Activated naive CD4-positive, alpha-beta T cell treated with anti-CD3 and anti-CD28 coated beads, Interleukin-2, amount 10 ng/mL, durations not matched to agents 7 days and 5 days (primary cell): ENCODE measurements at regions not wholly inside any gene's neighbourhood (a gene's known extent, or its start where the extent isn't known, plus 50 kb on each side); places are given as distances from the start of the nearest gene placed in this dataset.

Experiments used
- CTCF ChIA-PET: fragments of 350-600 bp; sonication (Branson Sonifier 250); formaldehyde crosslinking; loops from one replicate; lab custom pipeline; 2021; ENCODE audit warnings: antibody characterized with exemption; lab: Charles Lee
- DNase-seq: peaks from one replicate; pipeline ENCODE4 v3.0.0-alpha.2; 2020
- H3K27ac Mint-ChIP-seq: one replicate; pipeline ENCODE4 v1.8.0; 2021; ENCODE audit warnings: mild to moderate bottlenecking, moderate library complexity, mixed read lengths
- H3K27me3 Mint-ChIP-seq: one replicate; pipeline ENCODE4 v1.8.0; 2021; ENCODE audit warnings: mild to moderate bottlenecking, mixed read lengths
- H3K36me3 Mint-ChIP-seq: one replicate; pipeline ENCODE4 v1.8.0; 2021; ENCODE audit warnings: mixed read lengths
- H3K4me1 Mint-ChIP-seq: one replicate; pipeline ENCODE4 v1.8.0; 2021; ENCODE audit warnings: mixed read lengths
- H3K4me3 Mint-ChIP-seq: one replicate; pipeline ENCODE4 v1.8.0; 2021; ENCODE audit warnings: mild to moderate bottlenecking, moderate library complexity, mixed read lengths
- H3K9me3 Mint-ChIP-seq: one replicate; pipeline ENCODE4 v1.8.0; 2021; ENCODE audit warnings: mixed read lengths

- no peak overlapping the region for H3K4me3 Mint-ChIP-seq
Measured at GRCh38 chr2:120966510-120967254, 231.0 kb downstream of the GLI2 start.

GRCh38 chr2:120968307-120969015 lies 232.8 kb downstream of the GLI2 start:
- H3K27ac Mint-ChIP-seq, result no peak overlapping the region
- no peak overlapping the region for H3K4me3 Mint-ChIP-seq
- CTCF ChIA-PET, result no interaction called here
- H3K27me3 Mint-ChIP-seq, result no peaks in the 10 kb centered on the region
- no peaks in the 10 kb centered on the region for H3K9me3 Mint-ChIP-seq
- no peak for DNase-seq
- H3K4me1 Mint-ChIP-seq, result no peaks in the 10 kb centered on the region
- no peaks in the 10 kb centered on the region for H3K36me3 Mint-ChIP-seq

More at GRCh38 chr2:120966510-120967254, 231.0 kb downstream of the GLI2 start:
- Mint-ChIP-seq H3K4me1 (no peaks in the 10 kb centered on the region), H3K27me3 (no peaks in the 10 kb centered on the region), H3K9me3 (no peaks in the 10 kb centered on the region), H3K36me3 (no peaks in the 10 kb centered on the region), H3K27ac (no peak overlapping the region)
- CTCF ChIA-PET, result no interaction called here
- no peak for DNase-seq

- Mint-ChIP-seq H3K4me1 (no peaks in the 10 kb centered on the region), H3K27ac (no peak overlapping the region), H3K27me3 (no peaks in the 10 kb centered on the region), H3K4me3 (no peak overlapping the region), H3K9me3 (no peaks in the 10 kb centered on the region), H3K36me3 (no peaks in the 10 kb centered on the region)
- CTCF ChIA-PET, result no interaction called here
- no peak for DNase-seq
Measured at GRCh38 chr2:120969613-120970355, 234.1 kb downstream of the GLI2 start.

DNA sequence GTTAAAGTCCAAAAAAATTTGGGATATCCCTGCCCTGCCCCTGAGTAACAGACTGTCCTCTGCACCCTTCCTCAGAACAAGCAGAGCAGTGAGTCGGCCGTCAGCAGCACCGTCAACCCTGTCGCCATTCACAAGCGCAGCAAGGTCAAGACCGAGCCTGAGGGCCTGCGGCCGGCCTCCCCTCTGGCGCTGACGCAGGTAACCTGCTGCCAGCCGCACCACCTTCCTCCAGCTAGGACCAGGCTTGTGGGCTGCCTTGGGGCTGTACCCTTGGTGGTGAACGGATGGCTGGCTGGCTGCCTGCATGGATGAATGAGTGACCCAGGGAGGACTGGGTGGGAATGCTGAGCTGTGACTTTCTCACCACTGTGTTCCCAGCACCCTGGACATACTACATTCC lies 236.2 kb downstream of the GLI2 start:
- no peaks in the 10 kb centered on the region for H3K9me3 Mint-ChIP-seq
- H3K27me3 Mint-ChIP-seq, result no peaks in the 10 kb centered on the region
- H3K4me3 Mint-ChIP-seq, result no peak overlapping the region
- no peak overlapping the region for H3K27ac Mint-ChIP-seq
- no peak for DNase-seq
- no peaks in the 10 kb centered on the region for H3K36me3 Mint-ChIP-seq
- no peaks in the 10 kb centered on the region for H3K4me1 Mint-ChIP-seq
- CTCF ChIA-PET, result no interaction called here

DNA sequence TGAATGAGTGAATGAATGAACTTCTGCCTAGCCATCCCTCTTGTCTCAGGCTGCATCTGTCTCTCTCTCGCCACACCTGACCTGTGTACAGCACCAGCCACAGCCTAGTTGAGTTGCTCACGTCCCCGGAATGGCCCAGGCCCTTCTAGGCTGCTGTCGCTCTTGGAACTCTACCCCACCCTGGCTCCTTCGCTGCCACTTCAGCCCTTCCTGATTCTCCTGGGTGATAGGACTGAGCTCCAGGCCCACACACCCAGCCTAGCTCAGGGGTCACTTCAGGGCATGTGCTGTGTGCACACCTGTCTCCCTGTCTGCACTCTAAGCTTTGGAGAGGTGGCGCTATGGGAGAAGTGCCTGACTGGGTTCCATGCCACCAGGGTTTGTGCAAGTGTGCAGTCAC lies 236.6 kb downstream of the GLI2 start:
- Mint-ChIP-seq H3K27ac (no peak overlapping the region), H3K4me3 (no peak overlapping the region), H3K9me3 (no peaks in the 10 kb centered on the region), H3K27me3 (no peaks in the 10 kb centered on the region), H3K4me1 (no peaks in the 10 kb centered on the region), H3K36me3 (no peaks in the 10 kb centered on the region)
- CTCF ChIA-PET, result no interaction called here
- no peak for DNase-seq

GRCh38 chr2:120973196-120973595 lies 237.5 kb downstream of the GLI2 start:
- Mint-ChIP-seq H3K4me3 (no peak overlapping the region), H3K9me3 (no peaks in the 10 kb centered on the region), H3K27ac (no peak overlapping the region), H3K36me3 (no peaks in the 10 kb centered on the region), H3K27me3 (no peaks in the 10 kb centered on the region), H3K4me1 (no peaks in the 10 kb centered on the region)
- no peak for DNase-seq
- CTCF ChIA-PET, result no interaction called here

DNA sequence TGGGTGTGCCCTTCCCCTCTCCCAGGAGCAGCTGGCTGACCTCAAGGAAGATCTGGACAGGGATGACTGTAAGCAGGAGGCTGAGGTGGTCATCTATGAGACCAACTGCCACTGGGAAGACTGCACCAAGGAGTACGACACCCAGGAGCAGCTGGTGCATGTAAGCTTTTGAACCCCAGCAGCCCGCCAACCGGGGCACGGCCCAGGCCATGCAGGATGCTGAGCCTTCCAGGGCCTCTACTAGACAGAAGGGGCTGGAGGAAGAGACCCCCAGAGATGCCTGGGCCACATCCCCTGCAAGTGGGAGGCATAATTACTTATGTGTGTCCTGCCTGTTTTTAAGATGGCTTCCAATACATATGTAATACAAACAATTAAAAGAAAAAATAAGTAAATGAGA lies 239.3 kb downstream of the GLI2 start:
- H3K9me3 Mint-ChIP-seq, result no peaks in the 10 kb centered on the region
- no peaks in the 10 kb centered on the region for H3K27me3 Mint-ChIP-seq
- no peak overlapping the region for H3K4me3 Mint-ChIP-seq
- no peak overlapping the region for H3K27ac Mint-ChIP-seq
- no peaks in the 10 kb centered on the region for H3K4me1 Mint-ChIP-seq
- DNase-seq, result no peak
- CTCF ChIA-PET, result no interaction called here
- H3K36me3 Mint-ChIP-seq, result no peaks in the 10 kb centered on the region

- no peak overlapping the region for H3K4me3 Mint-ChIP-seq
- no peak for DNase-seq
- H3K27me3 Mint-ChIP-seq, result no peaks in the 10 kb centered on the region
- H3K27ac Mint-ChIP-seq, result no peak overlapping the region
- no peaks in the 10 kb centered on the region for H3K36me3 Mint-ChIP-seq
- CTCF ChIA-PET, result no interaction called here
- H3K9me3 Mint-ChIP-seq, result no peaks in the 10 kb centered on the region
- no peaks in the 10 kb centered on the region for H3K4me1 Mint-ChIP-seq
Measured at GRCh38 chr2:120976501-120977307, 241.0 kb downstream of the GLI2 start.

DNA sequence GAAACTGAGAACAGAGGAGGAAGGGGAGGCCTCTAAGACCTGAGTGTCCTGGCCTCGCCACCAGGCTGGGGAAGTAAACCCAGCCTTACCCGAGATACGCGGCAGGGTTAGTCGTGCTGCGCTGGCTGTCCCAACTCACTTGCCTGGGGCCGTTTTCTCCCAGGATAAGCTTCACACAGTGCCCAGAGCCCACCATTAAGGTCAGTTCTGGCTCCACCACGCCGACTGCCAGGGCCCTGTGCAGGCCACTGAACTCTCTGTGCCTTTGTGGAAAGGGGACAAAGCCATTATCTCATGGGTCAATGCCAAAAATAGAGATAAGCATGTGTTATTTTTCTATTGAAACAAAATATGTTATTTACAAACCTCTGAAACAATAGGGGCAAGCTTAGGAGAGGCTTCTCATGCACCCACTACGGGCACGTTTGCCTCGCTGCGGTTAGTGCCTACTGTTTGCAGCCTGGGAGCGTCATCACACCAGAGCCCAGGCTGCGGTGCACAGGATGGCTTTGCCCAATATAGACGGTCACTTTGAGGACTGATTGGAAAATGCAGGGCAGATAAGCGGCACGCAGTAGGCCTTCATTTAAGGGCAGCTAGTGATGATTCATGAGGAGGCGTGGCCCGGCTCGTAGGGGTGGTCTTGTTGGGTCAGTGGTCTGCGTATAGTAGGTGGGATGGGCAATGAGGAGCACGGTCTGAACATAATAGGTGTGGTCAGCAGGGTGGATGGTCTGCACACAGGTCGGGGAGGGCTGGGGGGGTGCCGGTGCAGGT lies 242.1 kb downstream of the GLI2 start:
- H3K9me3 Mint-ChIP-seq, result no peaks in the 10 kb centered on the region
- no peaks in the 10 kb centered on the region for H3K27me3 Mint-ChIP-seq
- H3K4me1 Mint-ChIP-seq, result no peaks in the 10 kb centered on the region
- H3K36me3 Mint-ChIP-seq, result no peaks in the 10 kb centered on the region
- CTCF ChIA-PET, result no interaction called here
- H3K27ac Mint-ChIP-seq, result no peak overlapping the region
- DNase-seq, result no peak
- no peak overlapping the region for H3K4me3 Mint-ChIP-seq

GRCh38 chr2:120978359-120979050 lies 242.8 kb downstream of the GLI2 start:
- CTCF ChIA-PET, result no interaction called here
- no peak overlapping the region for H3K27ac Mint-ChIP-seq
- no peaks in the 10 kb centered on the region for H3K27me3 Mint-ChIP-seq
- no peaks in the 10 kb centered on the region for H3K4me1 Mint-ChIP-seq
- H3K4me3 Mint-ChIP-seq, result no peak overlapping the region
- no peaks in the 10 kb centered on the region for H3K9me3 Mint-ChIP-seq
- no peaks in the 10 kb centered on the region for H3K36me3 Mint-ChIP-seq
- DNase-seq, result no peak

- no peaks in the 10 kb centered on the region for H3K27me3 Mint-ChIP-seq
- H3K36me3 Mint-ChIP-seq, result no peaks in the 10 kb centered on the region
- no peak overlapping the region for H3K27ac Mint-ChIP-seq
- H3K4me3 Mint-ChIP-seq, result no peak overlapping the region
- no peak for DNase-seq
- no peaks in the 10 kb centered on the region for H3K4me1 Mint-ChIP-seq
- H3K9me3 Mint-ChIP-seq, result no peaks in the 10 kb centered on the region
- CTCF ChIA-PET, result no interaction called here
Measured at GRCh38 chr2:120979398-120979797, 243.7 kb downstream of the GLI2 start.

DNA sequence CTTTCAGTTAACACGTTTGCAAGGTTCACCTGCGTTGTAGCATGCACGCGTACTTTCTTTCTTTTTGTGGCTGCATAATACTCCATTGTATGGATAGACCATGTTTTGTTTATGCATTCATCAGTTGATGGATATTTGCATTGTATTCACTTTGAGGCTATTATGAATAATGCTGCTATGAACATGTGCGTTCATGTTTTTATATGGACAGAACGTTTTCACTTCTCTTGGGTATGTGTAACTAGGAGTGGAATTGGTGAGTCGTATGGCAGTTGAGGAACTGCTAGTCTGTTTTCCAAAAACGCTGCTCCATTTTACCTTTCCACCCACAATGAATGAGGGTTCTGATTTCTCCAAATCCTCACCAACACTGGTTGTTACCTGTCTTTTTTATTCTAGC lies 244.3 kb downstream of the GLI2 start:
- Mint-ChIP-seq H3K4me1 (no peaks in the 10 kb centered on the region), H3K36me3 (no peaks in the 10 kb centered on the region), H3K4me3 (no peak overlapping the region), H3K9me3 (no peaks in the 10 kb centered on the region), H3K27me3 (no peaks in the 10 kb centered on the region), H3K27ac (peak overlapping the region; percentile 33)
- CTCF ChIA-PET, result no interaction called here
- DNase-seq, result no peak

GRCh38 chr2:120981443-120981842 lies 245.8 kb downstream of the GLI2 start:
- Mint-ChIP-seq H3K27ac (no peak overlapping the region), H3K9me3 (no peaks in the 10 kb centered on the region), H3K27me3 (no peaks in the 10 kb centered on the region), H3K4me1 (no peaks in the 10 kb centered on the region), H3K36me3 (no peaks in the 10 kb centered on the region), H3K4me3 (no peak overlapping the region)
- CTCF ChIA-PET, result no interaction called here
- DNase-seq, result no peak
